Fibroblast of lung (primary cell): ENCODE measurements at regions not wholly inside any gene's neighbourhood (a gene's known extent, or its start where the extent isn't known, plus 50 kb on each side); places are given as distances from the start of the nearest gene placed in this dataset.

ENCODE experiments used
- DNase-seq, 2 donors: peaks; one replicate each; pipeline versions ENCODE4 v3.0.0 to v3.0.0-alpha.2; 2010; ENCODE audit warnings: low read depth in 2 of 2
- H2AFZ ChIP-seq: 2 replicates; pipeline ENCODE4 v1.5.1; 2012; ENCODE audit warnings: low read length, control low read depth, inconsistent platforms
- H3K27ac ChIP-seq: 2 replicates; pipeline ENCODE4 v1.5.1; 2011; ENCODE audit warnings: low read length, control low read depth; ENCODE audit not compliant: insufficient read depth
- H3K27me3 ChIP-seq: 2 replicates; pipeline ENCODE4 v1.5.1; 2011; ENCODE audit warnings: mild to moderate bottlenecking, low read length; ENCODE audit not compliant: control insufficient read depth, insufficient read depth
- H3K36me3 ChIP-seq: 2 replicates; pipeline ENCODE4 v1.5.1; 2011; ENCODE audit warnings: low read length; ENCODE audit not compliant: control insufficient read depth, insufficient read depth
- H3K4me1 ChIP-seq: 2 replicates; pipeline ENCODE4 v1.5.1; 2011; ENCODE audit warnings: low read length; ENCODE audit not compliant: control insufficient read depth, insufficient read depth; ENCODE audit errors: extremely low read depth
- H3K4me2 ChIP-seq: 2 replicates; pipeline ENCODE4 v1.5.1; 2011; ENCODE audit warnings: low read length, control low read depth; ENCODE audit not compliant: insufficient read depth; ENCODE audit errors: extremely low read depth
- H3K4me3 ChIP-seq, 4 experiments: fragments of 200-600 bp in 1 of 4; sonication (generic) in 1 of 4; replicated peaks in 1 of 4; 2 replicates each; pipeline ENCODE4 v1.5.1; 2011 to 2016; ENCODE audit warnings: low read length in 4 of 4, low read depth in 3 of 4, mild to moderate bottlenecking in 3 of 4, control low read depth in 2 of 4, inconsistent platforms in 1 of 4, mixed read lengths in 1 of 4; ENCODE audit not compliant: insufficient read depth in 1 of 4; ENCODE audit errors: control extremely low read depth in 1 of 4
- H3K79me2 ChIP-seq: 2 replicates; pipeline ENCODE4 v1.5.1; 2012; ENCODE audit warnings: mild to moderate bottlenecking, low read length, inconsistent platforms; ENCODE audit not compliant: control insufficient read depth, insufficient read depth
- H3K9ac ChIP-seq: 2 replicates; pipeline ENCODE4 v1.5.1; 2011; ENCODE audit warnings: mild to moderate bottlenecking, low read length, control low read depth; ENCODE audit not compliant: insufficient read depth
- H3K9me3 ChIP-seq: 2 replicates; pipeline ENCODE4 v1.5.1; 2012; ENCODE audit warnings: low read depth, low read length; ENCODE audit not compliant: control insufficient read depth, insufficient read depth
- H4K20me1 ChIP-seq: 2 replicates; pipeline ENCODE4 v1.5.1; 2011; ENCODE audit warnings: low read length; ENCODE audit not compliant: control insufficient read depth, insufficient read depth; ENCODE audit errors: extremely low read depth
- EZH2 ChIP-seq: IDR thresholded peaks from 2 replicates; pipeline ENCODE4 v1.5.1; 2012; ENCODE audit warnings: low read length, control low read depth, mild to moderate bottlenecking; ENCODE audit errors: missing control alignments
- TF ChIP-seq, protein P1 (sequence below), 2 donors: IDR thresholded peaks in 1 of 2; conservative IDR thresholded peaks in 1 of 2; 1 replicate in 1 of 2; 2 replicates in 1 of 2; pipeline ENCODE4 v1.5.1; 2011 to 2012; ENCODE audit warnings: low read length in 2 of 2, control low read depth in 1 of 2, inconsistent platforms in 1 of 2, low read depth in 1 of 2, mild to moderate bottlenecking in 1 of 2

DNA sequence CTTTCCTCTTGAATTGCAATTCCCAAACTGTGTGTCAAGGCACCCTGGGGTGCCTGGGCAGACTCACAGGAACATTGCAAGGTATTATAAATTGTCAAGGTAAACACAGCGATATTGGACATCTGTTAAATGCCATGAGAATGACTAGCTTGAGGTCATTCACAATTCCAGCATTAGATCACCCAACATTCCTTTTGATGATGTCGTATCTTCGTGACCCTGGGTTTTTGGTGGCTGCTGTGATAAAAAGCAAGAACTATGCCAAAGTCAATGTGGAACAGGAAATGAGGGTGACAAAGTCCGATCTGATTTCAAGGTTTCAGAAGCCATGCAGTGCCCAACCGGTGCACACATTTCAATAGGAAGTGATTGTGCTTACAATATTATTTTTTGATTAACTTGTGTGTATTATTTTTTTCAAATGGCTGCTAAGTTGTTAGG lies 458.4 kb downstream of the MIAT start:
- Histone ChIP-seq H3K79me2 (no peaks in the 10 kb centered on the region), H3K27me3 (no peaks in the 10 kb centered on the region), H3K9me3 (no peaks in the 10 kb centered on the region), H3K9ac (no peak overlapping the region), H3K27ac (no peak overlapping the region), H3K4me2 (peak overlapping the region; percentile 11), H2AFZ (no peak overlapping the region), H4K20me1 (no peaks in the 10 kb centered on the region), H3K4me1 (peaks cover 15% of the 10 kb centered on the region), H3K36me3 (no peaks in the 10 kb centered on the region), H3K4me3 (no peak overlapping the region)
- DNase-seq = peak in 1 of 2 donors; percentile 97
- TF ChIP-seq EZH2 = no peak
- TF ChIP-seq, protein P1, sequence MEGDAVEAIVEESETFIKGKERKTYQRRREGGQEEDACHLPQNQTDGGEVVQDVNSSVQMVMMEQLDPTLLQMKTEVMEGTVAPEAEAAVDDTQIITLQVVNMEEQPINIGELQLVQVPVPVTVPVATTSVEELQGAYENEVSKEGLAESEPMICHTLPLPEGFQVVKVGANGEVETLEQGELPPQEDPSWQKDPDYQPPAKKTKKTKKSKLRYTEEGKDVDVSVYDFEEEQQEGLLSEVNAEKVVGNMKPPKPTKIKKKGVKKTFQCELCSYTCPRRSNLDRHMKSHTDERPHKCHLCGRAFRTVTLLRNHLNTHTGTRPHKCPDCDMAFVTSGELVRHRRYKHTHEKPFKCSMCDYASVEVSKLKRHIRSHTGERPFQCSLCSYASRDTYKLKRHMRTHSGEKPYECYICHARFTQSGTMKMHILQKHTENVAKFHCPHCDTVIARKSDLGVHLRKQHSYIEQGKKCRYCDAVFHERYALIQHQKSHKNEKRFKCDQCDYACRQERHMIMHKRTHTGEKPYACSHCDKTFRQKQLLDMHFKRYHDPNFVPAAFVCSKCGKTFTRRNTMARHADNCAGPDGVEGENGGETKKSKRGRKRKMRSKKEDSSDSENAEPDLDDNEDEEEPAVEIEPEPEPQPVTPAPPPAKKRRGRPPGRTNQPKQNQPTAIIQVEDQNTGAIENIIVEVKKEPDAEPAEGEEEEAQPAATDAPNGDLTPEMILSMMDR (conservative IDR thresholded peaks at IDR 0.05 in 1 of 2, IDR thresholded peaks at IDR 0.05 in 1 of 2; ENCODE audit: low read depth in 1 of 2, low read length in 2 of 2) = no peak

GRCh38 chr22:27116312-27117086 lies 459.1 kb downstream of the MIAT start:
- H2AFZ ChIP-seq = no peak overlapping the region
- H4K20me1 ChIP-seq = no peaks in the 10 kb centered on the region
- H3K27ac ChIP-seq = no peak overlapping the region
- H3K9me3 ChIP-seq = no peaks in the 10 kb centered on the region
- H3K9ac ChIP-seq = no peak overlapping the region
- no peaks in the 10 kb centered on the region for H3K36me3 ChIP-seq
- peak in 1 of 2 donors; percentile 54 for DNase-seq
- no peaks in the 10 kb centered on the region for H3K27me3 ChIP-seq
- TF ChIP-seq EZH2 = no peak
- TF ChIP-seq, protein P1 (conservative IDR thresholded peaks at IDR 0.05 in 1 of 2, IDR thresholded peaks at IDR 0.05 in 1 of 2; ENCODE audit: low read depth in 1 of 2, low read length in 2 of 2) = no peak
- no peak overlapping the region for H3K4me3 ChIP-seq
- no peaks in the 10 kb centered on the region for H3K79me2 ChIP-seq
- peaks cover 9% of the 10 kb centered on the region for H3K4me1 ChIP-seq
- no peak overlapping the region for H3K4me2 ChIP-seq

GRCh38 chr22:27120036-27120435 lies 462.6 kb downstream of the MIAT start:
- Histone ChIP-seq H3K79me2 (no peaks in the 10 kb centered on the region), H4K20me1 (no peaks in the 10 kb centered on the region), H3K4me3 (no peak overlapping the region), H2AFZ (no peak overlapping the region), H3K27ac (no peak overlapping the region), H3K27me3 (no peaks in the 10 kb centered on the region), H3K9me3 (no peaks in the 10 kb centered on the region), H3K4me2 (no peak overlapping the region), H3K36me3 (no peaks in the 10 kb centered on the region), H3K4me1 (no peaks in the 10 kb centered on the region), H3K9ac (no peak overlapping the region)
- DNase-seq = no peak
- no peak for TF ChIP-seq EZH2
- TF ChIP-seq, protein P1 (conservative IDR thresholded peaks at IDR 0.05 in 1 of 2, IDR thresholded peaks at IDR 0.05 in 1 of 2; ENCODE audit: low read depth in 1 of 2, low read length in 2 of 2) = no peak
